GM12891 (cell line): ENCODE measurements at regions not wholly inside any gene's neighbourhood (a gene's known extent, or its start where the extent isn't known, plus 50 kb on each side); places are given as distances from the start of the nearest gene placed in this dataset.

ENCODE experiments used
- DNase-seq: peaks from one replicate; pipeline ENCODE4 v3.0.0; 2011; ENCODE audit warnings: low spot score; ENCODE audit not compliant: insufficient read length
- FAIRE-seq: peaks from 2 replicates; lab custom pipeline; 2011; peaks lifted over from hg19 to GRCh38; lab: Jason Lieb, UNC
- PAX5 ChIP-seq: IDR thresholded peaks from 2 replicates; pipeline ENCODE4 v1.6.1; 2011; ENCODE audit warnings: low read length, moderate library complexity, mild to moderate bottlenecking; ENCODE audit not compliant: insufficient read depth, severe bottlenecking
- POLR2A ChIP-seq: IDR thresholded peaks from 2 replicates; pipeline ENCODE4 v1.6.1; 2011; ENCODE audit warnings: low read depth, low read length, control low read depth
- POLR2AphosphoS5 ChIP-seq: IDR thresholded peaks from 2 replicates; pipeline ENCODE4 v1.6.1; 2011; ENCODE audit warnings: low read depth, low read length, control low read depth
- POU2F2 ChIP-seq: IDR thresholded peaks from 2 replicates; pipeline ENCODE4 v1.6.1; 2011; ENCODE audit warnings: low read depth, mild to moderate bottlenecking, control low read depth, low read length, moderate library complexity
- SPI1 ChIP-seq: IDR thresholded peaks from 2 replicates; pipeline ENCODE4 v1.6.1; 2011; ENCODE audit warnings: low read depth, low read length, control low read depth
- TAF1 ChIP-seq: IDR thresholded peaks from 2 replicates; pipeline ENCODE4 v1.6.1; 2011; ENCODE audit warnings: low read depth, low read length, control low read depth

DNA sequence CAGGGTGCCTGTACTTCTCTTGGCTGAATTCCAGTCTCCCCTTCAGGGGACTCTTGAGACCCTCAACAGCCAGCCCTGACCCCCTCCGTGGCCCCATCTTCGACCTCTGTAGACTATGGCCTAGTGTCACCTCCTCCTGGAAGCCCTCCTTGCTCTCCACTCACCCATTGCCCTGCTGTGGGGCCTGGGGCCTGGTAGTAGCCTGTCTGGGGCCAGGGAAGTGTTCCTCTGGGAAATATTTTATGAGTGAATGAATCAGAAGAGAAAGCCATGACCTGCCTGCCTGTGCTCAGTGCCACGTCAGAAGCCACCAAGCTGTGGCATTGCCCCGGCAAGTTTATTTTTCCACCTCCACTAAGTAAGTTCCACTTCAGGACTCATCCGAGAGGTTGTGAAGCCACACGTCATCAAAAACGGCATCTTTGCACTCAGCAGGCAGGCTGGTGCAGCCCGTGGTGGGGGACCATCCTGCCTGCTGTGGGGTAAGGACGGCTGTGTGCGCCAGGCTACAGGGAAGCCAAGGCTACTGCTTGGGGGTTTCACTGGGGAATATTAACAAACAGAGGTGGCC, 59.6 kb upstream of the PPARA start:
- no peak for FAIRE-seq

DNA sequence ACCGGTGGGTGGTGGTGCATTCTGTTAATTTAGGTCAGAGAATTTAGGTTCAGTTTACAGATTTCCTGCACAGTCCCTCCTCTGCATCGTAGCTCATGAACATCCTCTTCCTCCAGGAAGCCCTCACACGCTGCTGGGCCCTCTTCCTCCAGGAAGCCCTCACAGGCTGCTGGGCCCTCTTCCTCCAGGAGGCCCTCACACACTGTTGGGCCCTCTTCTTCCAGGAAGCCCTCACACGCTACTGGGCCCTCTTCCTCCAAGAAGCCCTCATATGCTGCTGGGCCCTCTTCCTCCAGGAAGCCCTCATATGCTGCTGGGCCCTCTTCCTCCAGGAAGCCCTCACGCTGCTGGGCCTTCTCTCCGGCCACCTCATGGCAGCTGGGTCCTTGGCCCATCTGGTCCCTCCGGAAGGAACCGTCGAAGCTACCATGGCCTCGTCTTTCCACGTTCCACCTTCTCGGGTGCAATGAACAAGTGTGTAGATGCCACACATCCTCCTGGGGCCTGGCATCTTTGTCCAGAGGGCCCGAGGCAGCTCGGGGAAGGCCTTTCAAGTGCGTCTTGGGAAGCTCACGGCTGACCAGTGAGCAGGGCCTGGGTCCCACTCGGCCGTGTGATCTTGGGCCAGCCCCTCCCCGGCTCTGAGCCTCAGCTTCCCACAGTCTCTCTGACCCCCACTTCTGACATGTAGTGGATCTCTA, 58.9 kb upstream of the PPARA start:
- FAIRE-seq: no peak
- TF ChIP-seq POLR2A (no peak), POU2F2 (no peak), POLR2AphosphoS5 (no peak), SPI1 (no peak), TAF1 (no peak), PAX5 (no peak)

More for the DNA sequence above, 59.6 kb upstream of the PPARA start:
- TF ChIP-seq SPI1: no peak
- TF ChIP-seq POU2F2: no peak
- no peak for DNase-seq

DNA sequence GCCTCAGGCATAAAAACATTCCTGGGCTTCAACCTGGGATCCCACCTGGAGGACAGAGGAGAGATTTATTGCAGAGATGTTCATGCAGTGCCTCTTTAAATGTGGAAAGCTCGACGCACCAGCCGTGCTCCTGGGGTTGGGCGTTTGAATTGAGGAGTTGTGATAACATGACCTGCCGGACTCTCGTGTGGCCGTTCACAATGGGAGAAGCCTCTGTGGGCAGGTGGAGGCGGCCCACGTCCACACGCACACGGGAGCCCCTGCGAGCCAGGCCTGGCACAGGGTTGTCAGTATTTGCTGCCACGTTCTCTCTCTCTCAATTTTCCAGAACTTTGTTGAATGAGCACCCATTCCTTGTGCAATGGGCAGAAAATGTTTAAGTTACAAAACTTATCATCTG, 58.3 kb upstream of the PPARA start:
- no peak for TF ChIP-seq POU2F2
- TF ChIP-seq POLR2AphosphoS5: no peak
- no peak for TF ChIP-seq SPI1
- TF ChIP-seq POLR2A: no peak
- DNase-seq: no peak
- no peak for FAIRE-seq

More for the DNA sequence above, 58.9 kb upstream of the PPARA start:
- no peak for DNase-seq

DNA sequence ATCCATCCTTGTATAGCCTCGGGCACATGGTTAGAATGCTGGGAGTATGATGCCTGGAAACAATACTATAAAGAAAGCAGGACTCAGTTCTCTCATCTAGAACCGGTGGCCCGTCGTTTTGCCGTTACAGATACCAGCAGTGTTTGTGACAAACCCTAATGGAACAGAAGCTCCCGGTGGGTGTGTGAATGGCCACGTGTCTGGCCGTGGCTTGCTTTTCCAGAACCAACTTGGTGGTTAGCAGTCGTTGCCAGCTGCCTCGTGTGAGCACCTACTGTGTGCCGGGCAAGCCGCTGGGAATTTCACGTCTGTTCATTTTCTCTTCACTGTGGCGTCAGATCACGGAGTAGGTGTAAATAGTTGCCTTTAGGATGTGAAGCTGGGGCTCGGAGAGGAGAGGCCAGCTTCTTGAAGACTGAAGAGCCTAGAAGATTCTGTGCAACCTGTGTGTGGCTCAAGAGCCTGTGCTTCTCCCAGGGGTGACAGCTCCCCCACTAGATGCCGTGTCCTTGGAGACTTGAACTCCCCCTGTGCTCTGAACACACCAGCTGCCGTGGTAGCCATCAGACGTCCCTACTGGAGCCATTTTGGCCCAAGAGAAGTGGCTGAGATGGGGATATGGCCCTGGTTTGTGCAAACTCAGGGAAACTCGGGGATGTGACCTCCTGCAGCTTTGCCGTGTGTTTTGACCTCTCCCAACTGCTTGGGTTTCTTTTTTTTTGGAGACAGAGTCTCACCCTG, 57.5 kb upstream of the PPARA start:
- DNase-seq: no peak
- TF ChIP-seq PAX5: no peak
- TF ChIP-seq SPI1: no peak
- FAIRE-seq: no peak

DNA sequence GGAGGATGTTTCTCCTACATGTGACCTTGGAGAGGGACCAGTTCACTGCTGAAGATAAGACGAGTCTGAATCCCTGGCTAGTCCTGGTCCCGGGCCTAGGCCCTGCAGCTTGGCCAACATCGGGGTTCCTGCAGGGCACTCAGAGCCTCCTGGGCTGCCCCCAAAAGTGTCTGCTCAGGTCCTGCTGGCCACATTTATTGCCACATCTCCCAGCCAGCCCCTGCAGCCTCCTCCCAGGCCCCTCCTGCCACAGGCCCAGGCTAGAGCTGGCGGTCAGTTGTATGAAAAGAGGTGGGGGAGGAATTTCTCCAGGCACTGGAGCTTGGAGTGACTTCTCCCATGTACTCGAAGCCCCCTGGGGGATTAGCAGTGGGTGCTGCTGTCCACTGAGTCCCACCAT, 56.5 kb upstream of the PPARA start:
- TF ChIP-seq TAF1 (no peak), POLR2AphosphoS5 (no peak), SPI1 (no peak), PAX5 (no peak), POLR2A (no peak), POU2F2 (no peak)
- FAIRE-seq (no peak), DNase-seq (no peak)

DNA sequence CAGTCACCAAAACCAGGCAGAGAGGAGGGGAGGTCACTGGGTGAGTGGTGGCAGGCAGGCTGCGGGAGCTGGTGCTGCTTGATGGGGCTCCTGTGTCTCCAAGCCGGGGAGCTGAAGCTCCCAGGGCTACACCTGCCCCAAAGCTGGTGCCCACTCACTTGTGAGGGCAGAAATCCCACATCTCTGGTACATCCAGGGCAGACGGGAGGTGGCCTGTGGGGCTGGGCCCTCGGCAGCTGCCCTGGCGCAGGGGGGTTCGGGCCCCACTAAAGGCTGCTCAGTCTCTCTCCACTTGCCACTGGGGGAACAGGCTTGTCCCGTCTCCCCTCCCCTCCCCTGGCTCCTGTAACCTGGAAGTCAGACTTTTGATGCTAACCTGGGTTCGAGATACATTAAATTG, 55.6 kb upstream of the PPARA start:
- no peak for DNase-seq

DNA sequence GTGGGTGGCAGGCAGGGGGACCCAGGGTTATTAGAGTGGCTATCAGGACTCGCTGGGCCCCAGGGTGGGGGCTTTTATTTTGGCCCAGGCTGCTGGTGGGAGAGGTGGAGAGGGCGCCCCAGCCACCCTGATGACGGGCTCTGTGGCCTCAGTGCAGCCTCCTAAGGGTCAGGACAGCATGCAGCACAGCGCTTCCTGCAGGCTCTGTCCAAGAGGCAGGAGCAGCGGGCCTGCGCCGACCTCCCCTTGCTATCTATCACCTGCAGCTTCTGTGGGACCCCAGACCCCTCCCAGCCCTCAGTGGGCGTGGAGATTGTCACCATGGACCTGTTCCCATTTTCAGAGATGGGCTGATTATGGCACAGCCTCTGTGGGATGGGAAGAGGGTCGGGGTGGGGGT, 54.3 kb upstream of the PPARA start:
- TF ChIP-seq POU2F2 (no peak), TAF1 (no peak), POLR2AphosphoS5 (no peak), POLR2A (no peak), PAX5 (no peak), SPI1 (no peak)
- DNase-seq (no peak), FAIRE-seq (no peak)

More for the DNA sequence above, 55.6 kb upstream of the PPARA start:
- no peak for FAIRE-seq
- no peak for TF ChIP-seq TAF1

DNA sequence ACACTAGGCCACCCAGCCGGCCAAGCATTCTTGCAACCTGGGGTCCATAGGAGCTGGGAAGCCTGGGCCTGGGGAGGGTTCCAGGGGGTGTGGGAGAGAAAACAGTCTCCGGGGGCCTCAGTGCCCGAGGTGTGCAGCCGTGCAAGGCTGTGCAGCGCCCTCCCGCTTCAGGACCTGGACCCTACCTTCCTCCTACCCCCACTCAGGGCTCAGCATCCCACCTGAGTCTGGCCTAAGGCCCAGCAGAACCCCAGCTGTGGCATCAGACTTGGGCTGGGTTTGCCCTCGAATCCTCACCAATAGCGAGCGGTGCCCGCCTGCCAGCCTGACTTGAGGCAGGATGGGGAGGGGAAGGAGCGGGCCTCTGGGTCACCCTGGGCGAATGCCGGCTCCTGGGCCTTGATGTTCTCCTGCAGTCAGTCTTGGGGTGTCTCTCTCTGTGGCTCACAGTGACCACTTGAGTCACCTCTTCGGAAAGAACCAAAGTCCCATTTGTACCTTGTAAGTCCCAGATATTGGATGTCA, 53.6 kb upstream of the PPARA start:
- DNase-seq (no peak), FAIRE-seq (no peak)
- no peak for TF ChIP-seq POLR2AphosphoS5
- TF ChIP-seq TAF1: no peak
- no peak for TF ChIP-seq SPI1
- no peak for TF ChIP-seq POU2F2
- no peak for TF ChIP-seq POLR2A
- TF ChIP-seq PAX5: no peak

DNA sequence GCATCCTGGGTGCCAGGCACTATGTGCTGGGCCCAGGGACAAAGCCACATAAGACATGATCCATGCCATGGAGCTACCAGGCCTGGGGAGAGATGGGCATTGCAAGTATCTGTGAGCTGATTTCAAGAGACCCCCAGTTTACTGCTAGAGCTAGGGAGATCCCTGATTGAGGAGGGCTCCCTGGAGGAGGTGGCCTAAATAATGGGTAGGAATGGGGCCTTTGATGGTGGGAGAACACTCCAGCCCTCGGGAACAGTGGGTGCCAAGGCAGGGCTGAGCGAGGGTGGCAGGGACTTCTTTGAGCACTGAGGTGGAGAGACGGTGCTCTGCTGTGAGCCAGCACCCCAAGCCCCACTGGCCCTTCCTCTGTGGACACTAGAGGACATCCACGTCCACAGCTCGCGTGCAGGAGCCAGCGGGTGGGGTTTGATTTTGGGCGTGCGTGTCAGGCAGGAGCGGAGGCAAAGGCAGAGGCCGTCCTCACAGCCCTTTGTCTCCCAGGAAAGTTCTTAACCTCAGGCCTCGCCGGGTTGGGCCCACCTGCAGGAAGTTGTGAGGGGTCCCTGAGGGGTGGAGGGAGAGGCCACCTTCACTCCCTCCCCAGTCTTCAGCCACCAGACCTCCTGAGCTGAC, 52.9 kb upstream of the PPARA start:
- no peak for TF ChIP-seq PAX5
- no peak for TF ChIP-seq TAF1
- DNase-seq (no peak), FAIRE-seq (no peak)
